Thoracic aorta (tissue), 2 donors: ENCODE measurements at regions not wholly inside any gene's neighbourhood (a gene's known extent, or its start where the extent isn't known, plus 50 kb on each side); places are given as distances from the start of the nearest gene placed in this dataset.
"Not testable (repeated sequence)": the region's sequence is repeated elsewhere in the genome, so short reads cannot be mapped to it uniquely, and the experiment has no call there.

Source experiments
- ATAC-seq: fragments of 150-250 bp; one replicate; pipeline ENCODE4 v1.8.0; 2017; ENCODE audit warnings: low read depth; ENCODE audit not compliant: insufficient number of reproducible peaks, low FRiP score
- DNase-seq: peaks from one replicate; pipeline ENCODE4 v3.0.0-alpha.2; 2020; ENCODE audit warnings: low spot score
- H3K27ac ChIP-seq, 2 donors: fragments of 200-600 bp; sonication (generic); 1 replicate in 1 of 2; 2 replicates in 1 of 2; pipeline ENCODE4 v1.5.1; 2016; ENCODE audit warnings: mild to moderate bottlenecking in 2 of 2, moderate library complexity in 2 of 2
- H3K27me3 ChIP-seq: fragments of 200-600 bp; sonication (generic); replicated peaks from 2 replicates; pipeline ENCODE4 v1.6.0; 2016; ENCODE audit warnings: mild to moderate bottlenecking; ENCODE audit not compliant: insufficient read depth
- H3K36me3 ChIP-seq: fragments of 200-600 bp; sonication (generic); one replicate; pipeline ENCODE4 v1.5.1; 2016
- H3K4me1 ChIP-seq, 2 donors: fragments of 200-600 bp; sonication (generic); 1 replicate in 1 of 2; 2 replicates in 1 of 2; pipeline versions ENCODE4 v1.5.1 to v1.6.0; 2016; ENCODE audit warnings: low read depth in 2 of 2, mild to moderate bottlenecking in 1 of 2; ENCODE audit not compliant: control insufficient read depth in 1 of 2
- H3K4me3 ChIP-seq: fragments of 200-600 bp; sonication (generic); 2 replicates; pipeline ENCODE4 v1.5.1; 2016; ENCODE audit warnings: mild to moderate bottlenecking
- H3K9me3 ChIP-seq: fragments of 200-600 bp; sonication (generic); 2 replicates; pipeline ENCODE4 v1.5.1; 2016

GRCh38 chr7:150141525-150142345 lies 181.4 kb upstream of the LRRC61 start:
- not testable (repeated sequence) for H3K4me1 ChIP-seq, ATAC-seq, H3K27ac ChIP-seq, H3K9me3 ChIP-seq, H3K27me3 ChIP-seq, H3K4me3 ChIP-seq, H3K36me3 ChIP-seq, DNase-seq

- H3K36me3 ChIP-seq, H3K27ac ChIP-seq, H3K9me3 ChIP-seq, H3K4me3 ChIP-seq, ATAC-seq, H3K27me3 ChIP-seq, DNase-seq, H3K4me1 ChIP-seq: not testable (repeated sequence)
Measured at GRCh38 chr7:150146124-150146523, 177.0 kb upstream of the LRRC61 start.

GRCh38 chr7:150147524-150147923 lies 175.6 kb upstream of the LRRC61 start:
- not testable (repeated sequence) for H3K9me3 ChIP-seq

GRCh38 chr7:150156015-150156414 lies 167.1 kb upstream of the LRRC61 start:
- not testable (repeated sequence) for H3K36me3 ChIP-seq, H3K4me3 ChIP-seq, DNase-seq, ATAC-seq, H3K4me1 ChIP-seq, H3K27ac ChIP-seq, H3K9me3 ChIP-seq, H3K27me3 ChIP-seq

More at GRCh38 chr7:150147524-150147923, 175.6 kb upstream of the LRRC61 start:
- not testable (repeated sequence) for DNase-seq, ATAC-seq, H3K4me1 ChIP-seq, H3K4me3 ChIP-seq, H3K36me3 ChIP-seq, H3K27me3 ChIP-seq, H3K27ac ChIP-seq

- not testable (repeated sequence) for H3K27me3 ChIP-seq, H3K9me3 ChIP-seq, H3K4me1 ChIP-seq, H3K36me3 ChIP-seq, H3K27ac ChIP-seq, DNase-seq, H3K4me3 ChIP-seq, ATAC-seq
Measured at GRCh38 chr7:150158696-150159095, 164.5 kb upstream of the LRRC61 start.

- not testable (repeated sequence) for H3K9me3 ChIP-seq, ATAC-seq, H3K4me1 ChIP-seq, DNase-seq, H3K27me3 ChIP-seq, H3K4me3 ChIP-seq, H3K27ac ChIP-seq, H3K36me3 ChIP-seq
Measured at GRCh38 chr7:150169515-150169914, 153.6 kb upstream of the LRRC61 start.

- H3K4me1 ChIP-seq, H3K27me3 ChIP-seq, DNase-seq, H3K9me3 ChIP-seq, ATAC-seq, H3K36me3 ChIP-seq, H3K27ac ChIP-seq, H3K4me3 ChIP-seq: not testable (repeated sequence)
Measured at GRCh38 chr7:150169943-150170490, 153.1 kb upstream of the LRRC61 start.

- not testable (repeated sequence) for H3K4me3 ChIP-seq, H3K27ac ChIP-seq, H3K27me3 ChIP-seq, H3K9me3 ChIP-seq, ATAC-seq, H3K36me3 ChIP-seq, DNase-seq, H3K4me1 ChIP-seq
Measured at GRCh38 chr7:150183602-150184001, 139.6 kb upstream of the LRRC61 start.

GRCh38 chr7:150189963-150190362 lies 133.2 kb upstream of the LRRC61 start:
- not testable (repeated sequence) for H3K27me3 ChIP-seq, DNase-seq, H3K36me3 ChIP-seq, H3K4me3 ChIP-seq, ATAC-seq, H3K27ac ChIP-seq, H3K4me1 ChIP-seq, H3K9me3 ChIP-seq

GRCh38 chr7:150192541-150192940 lies 130.6 kb upstream of the LRRC61 start:
- not testable (repeated sequence) for H3K4me1 ChIP-seq, DNase-seq, H3K4me3 ChIP-seq, ATAC-seq, H3K9me3 ChIP-seq, H3K27me3 ChIP-seq, H3K36me3 ChIP-seq, H3K27ac ChIP-seq

GRCh38 chr7:150193866-150194265 lies 129.3 kb upstream of the LRRC61 start:
- not testable (repeated sequence) for H3K36me3 ChIP-seq, H3K27me3 ChIP-seq, ATAC-seq, DNase-seq, H3K4me3 ChIP-seq, H3K27ac ChIP-seq, H3K4me1 ChIP-seq, H3K9me3 ChIP-seq
